ENCODE measurements at regions not wholly inside any gene's neighbourhood (a gene's known extent, or its start where the extent isn't known, plus 50 kb on each side); places are given as distances from the start of the nearest gene placed in this dataset.

DNA sequence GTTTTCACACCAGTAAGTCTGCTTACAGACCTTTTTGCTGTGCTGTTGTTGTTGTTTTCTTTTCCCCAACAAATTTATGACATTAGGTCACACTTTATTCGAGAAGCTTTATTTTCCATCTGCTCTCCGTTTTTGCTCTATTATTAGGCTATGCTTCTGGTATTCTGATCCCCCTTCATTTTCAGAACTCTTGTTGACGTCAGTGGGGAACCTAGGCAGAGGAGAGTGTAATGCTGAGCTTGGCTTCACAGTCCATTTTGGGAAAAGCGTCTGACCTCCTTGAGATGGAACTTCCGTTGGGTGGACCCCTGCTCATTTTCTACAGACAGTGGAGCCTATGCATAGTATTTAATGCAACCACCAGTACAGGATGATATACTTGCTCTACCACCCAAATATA is 387.9 kb upstream of the MEF2C start:
- TF ChIP-seq, protein P1, sequence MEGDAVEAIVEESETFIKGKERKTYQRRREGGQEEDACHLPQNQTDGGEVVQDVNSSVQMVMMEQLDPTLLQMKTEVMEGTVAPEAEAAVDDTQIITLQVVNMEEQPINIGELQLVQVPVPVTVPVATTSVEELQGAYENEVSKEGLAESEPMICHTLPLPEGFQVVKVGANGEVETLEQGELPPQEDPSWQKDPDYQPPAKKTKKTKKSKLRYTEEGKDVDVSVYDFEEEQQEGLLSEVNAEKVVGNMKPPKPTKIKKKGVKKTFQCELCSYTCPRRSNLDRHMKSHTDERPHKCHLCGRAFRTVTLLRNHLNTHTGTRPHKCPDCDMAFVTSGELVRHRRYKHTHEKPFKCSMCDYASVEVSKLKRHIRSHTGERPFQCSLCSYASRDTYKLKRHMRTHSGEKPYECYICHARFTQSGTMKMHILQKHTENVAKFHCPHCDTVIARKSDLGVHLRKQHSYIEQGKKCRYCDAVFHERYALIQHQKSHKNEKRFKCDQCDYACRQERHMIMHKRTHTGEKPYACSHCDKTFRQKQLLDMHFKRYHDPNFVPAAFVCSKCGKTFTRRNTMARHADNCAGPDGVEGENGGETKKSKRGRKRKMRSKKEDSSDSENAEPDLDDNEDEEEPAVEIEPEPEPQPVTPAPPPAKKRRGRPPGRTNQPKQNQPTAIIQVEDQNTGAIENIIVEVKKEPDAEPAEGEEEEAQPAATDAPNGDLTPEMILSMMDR (IDR thresholded peaks at IDR 0.05; ENCODE audit: insufficient read depth, low read length) = no peak
- TF ChIP-seq GABPA (IDR thresholded peaks at IDR 0.05; ENCODE audit: low read depth) = no peak
- no peak for TF ChIP-seq REST (IDR thresholded peaks at IDR 0.05; ENCODE audit: insufficient replicate concordance, low read depth)
